ENCODE measurements at regions not wholly inside any gene's neighbourhood (a gene's known extent, or its start where the extent isn't known, plus 50 kb on each side); places are given as distances from the start of the nearest gene placed in this dataset.

DNA sequence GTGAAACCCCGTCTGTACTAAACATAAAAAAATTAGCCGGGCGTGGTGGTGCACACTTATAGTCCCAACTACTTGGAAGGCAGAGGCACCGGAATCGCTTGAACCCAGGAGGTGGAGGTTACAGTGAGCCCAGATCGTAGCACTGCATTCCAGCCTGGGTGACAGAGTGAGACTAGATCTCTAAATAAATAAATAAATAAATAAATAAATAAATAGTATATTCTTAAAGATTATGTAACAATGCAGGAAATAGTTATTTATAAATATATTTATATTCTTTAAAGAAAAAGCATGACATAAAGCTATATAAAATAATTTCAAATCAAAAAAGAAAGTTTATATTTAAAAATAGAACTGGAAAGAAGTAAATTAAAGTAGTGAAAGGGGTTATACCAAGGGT, 76.4 kb downstream of the MBL2 start:
- Histone ChIP-seq H3K9me3 (ENCODE audit: low read length) (peaks cover 11% of the 10 kb centered on the region), H3K79me2 (ENCODE audit: low read length) (no peaks in the 10 kb centered on the region), H3K4me1 (ENCODE audit: insufficient read depth, low read length) (peaks cover 4% of the 10 kb centered on the region; the same call in 1 of the 2 replicates), H2AFZ (ENCODE audit: low read length) (no peak overlapping the region), H3K9ac (ENCODE audit: low read length) (no peak overlapping the region), H3K27ac (ENCODE audit: low read length) (no peak overlapping the region), H3K4me2 (ENCODE audit: low read length) (no peak overlapping the region), H3K27me3 (ENCODE audit: low read length) (no peaks in the 10 kb centered on the region), H4K20me1 (ENCODE audit: low read length) (no peaks in the 10 kb centered on the region), H3K9me2 (replicated peaks; ENCODE audit: low read length) (no peaks in the 10 kb centered on the region), H3K36me3 (ENCODE audit: low read depth, low read length) (peaks cover 8% of the 10 kb centered on the region), H3K4me3 (ENCODE audit: low read length) (no peak overlapping the region), H3F3A (ENCODE audit: low read length, unreplicated experiment) (no peaks in the 10 kb centered on the region)
- DNase-seq (no peak), ATAC-seq (no peak)
- ChIA-PET POLR2A (ENCODE audit: unreplicated experiment) (interaction anchor here (0.6 kb wide), 1 partner anchor 27 kb away, joined by 3 read pairs; no protein-coding TSS in a partner anchor), CTCF (no interaction called here)
- intact Hi-C loops (cut with micrococcal nuclease), result no loop called here
- TF ChIP-seq, protein P1, sequence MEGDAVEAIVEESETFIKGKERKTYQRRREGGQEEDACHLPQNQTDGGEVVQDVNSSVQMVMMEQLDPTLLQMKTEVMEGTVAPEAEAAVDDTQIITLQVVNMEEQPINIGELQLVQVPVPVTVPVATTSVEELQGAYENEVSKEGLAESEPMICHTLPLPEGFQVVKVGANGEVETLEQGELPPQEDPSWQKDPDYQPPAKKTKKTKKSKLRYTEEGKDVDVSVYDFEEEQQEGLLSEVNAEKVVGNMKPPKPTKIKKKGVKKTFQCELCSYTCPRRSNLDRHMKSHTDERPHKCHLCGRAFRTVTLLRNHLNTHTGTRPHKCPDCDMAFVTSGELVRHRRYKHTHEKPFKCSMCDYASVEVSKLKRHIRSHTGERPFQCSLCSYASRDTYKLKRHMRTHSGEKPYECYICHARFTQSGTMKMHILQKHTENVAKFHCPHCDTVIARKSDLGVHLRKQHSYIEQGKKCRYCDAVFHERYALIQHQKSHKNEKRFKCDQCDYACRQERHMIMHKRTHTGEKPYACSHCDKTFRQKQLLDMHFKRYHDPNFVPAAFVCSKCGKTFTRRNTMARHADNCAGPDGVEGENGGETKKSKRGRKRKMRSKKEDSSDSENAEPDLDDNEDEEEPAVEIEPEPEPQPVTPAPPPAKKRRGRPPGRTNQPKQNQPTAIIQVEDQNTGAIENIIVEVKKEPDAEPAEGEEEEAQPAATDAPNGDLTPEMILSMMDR (conservative IDR thresholded peaks at IDR 0.05; ENCODE audit: low read depth, low read length), result no peak
- TF ChIP-seq EZH2phosphoT487 (IDR thresholded peaks at IDR 0.05; ENCODE audit: borderline replicate concordance, low read length), result no peak
- TF ChIP-seq EZH2 (IDR thresholded peaks at IDR 0.05; ENCODE audit: low read length, unreplicated experiment), result no peak
- BruUV-seq (replicated peaks), result no TSS peak

DNA sequence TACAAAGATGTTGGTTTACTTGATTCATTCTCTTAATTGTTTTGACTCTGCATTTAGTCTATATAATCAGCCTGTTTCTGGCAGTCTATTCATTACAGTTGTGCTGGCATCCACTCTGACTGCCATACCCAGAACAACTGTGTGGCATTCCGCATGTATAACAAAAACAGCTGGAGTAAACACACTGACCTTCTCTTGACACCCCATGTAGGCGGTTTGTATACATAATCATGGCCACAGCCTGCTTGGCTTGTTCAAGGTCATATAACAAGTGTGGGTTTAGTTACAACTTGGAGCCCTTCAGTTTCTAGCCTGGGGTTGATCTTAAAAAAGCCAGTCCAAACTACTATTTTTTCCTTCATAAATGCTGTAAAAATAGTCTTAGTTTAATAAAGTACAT, 70.9 kb downstream of the MBL2 start:
- DNase-seq (no peak), ATAC-seq (no peak)
- BruUV-seq (replicated peaks), result no TSS peak
- intact Hi-C loops (cut with micrococcal nuclease), result loop anchor here (2.0 to 5.0 kb wide), 2 partner anchors 49 to 249 kb away; no protein-coding TSS in a partner anchor
- ChIA-PET POLR2A (ENCODE audit: unreplicated experiment) (interaction anchor here (0.6 kb wide), 1 partner anchor 69 kb away, joined by 9 read pairs; no protein-coding TSS in a partner anchor), CTCF (no interaction called here)
- Histone ChIP-seq H3K9me3 (ENCODE audit: low read length) (no peaks in the 10 kb centered on the region), H3K4me1 (ENCODE audit: insufficient read depth, low read length) (peaks cover 32% of the 10 kb centered on the region), H3K9me2 (replicated peaks; ENCODE audit: low read length) (no peaks in the 10 kb centered on the region), H3K27ac (ENCODE audit: low read length) (no peak overlapping the region), H3K79me2 (ENCODE audit: low read length) (no peaks in the 10 kb centered on the region), H3K36me3 (ENCODE audit: low read depth, low read length) (no peaks in the 10 kb centered on the region), H3K27me3 (ENCODE audit: low read length) (no peaks in the 10 kb centered on the region), H3F3A (ENCODE audit: low read length, unreplicated experiment) (peaks cover 19% of the 10 kb centered on the region), H2AFZ (ENCODE audit: low read length) (no peak overlapping the region), H3K4me2 (ENCODE audit: low read length) (no peak overlapping the region), H3K9ac (ENCODE audit: low read length) (no peak overlapping the region), H3K4me3 (ENCODE audit: low read length) (no peak overlapping the region), H4K20me1 (ENCODE audit: low read length) (no peaks in the 10 kb centered on the region)
- no peak for TF ChIP-seq EZH2 (IDR thresholded peaks at IDR 0.05; ENCODE audit: low read length, unreplicated experiment)
- TF ChIP-seq EZH2phosphoT487 (IDR thresholded peaks at IDR 0.05; ENCODE audit: borderline replicate concordance, low read length), result no peak
- TF ChIP-seq, protein P1 (conservative IDR thresholded peaks at IDR 0.05; ENCODE audit: low read depth, low read length), result no peak

DNA sequence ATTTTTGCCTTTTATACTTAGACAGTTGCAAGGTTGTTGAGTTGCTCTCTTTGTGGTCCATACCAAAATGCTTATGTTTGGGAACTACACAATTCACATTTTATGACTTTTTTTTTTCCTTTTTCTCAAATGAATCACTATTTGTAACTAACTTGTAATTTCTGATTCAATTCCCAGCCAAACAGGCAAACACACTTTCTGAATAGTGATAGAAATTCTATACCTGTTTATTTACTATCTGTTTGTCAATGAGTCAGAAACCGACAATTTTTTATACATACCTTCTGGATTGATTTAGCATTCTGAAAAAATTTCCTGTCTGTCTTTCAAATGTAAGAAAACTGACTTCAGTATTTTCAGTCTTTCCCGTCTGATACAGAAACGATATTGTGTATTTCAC, 69.1 kb downstream of the MBL2 start:
- Histone ChIP-seq H3K79me2 (ENCODE audit: low read length) (no peaks in the 10 kb centered on the region), H4K20me1 (ENCODE audit: low read length) (no peaks in the 10 kb centered on the region), H3K9ac (ENCODE audit: low read length) (peak overlapping the region; percentile 62), H3K9me2 (replicated peaks; ENCODE audit: low read length) (no peaks in the 10 kb centered on the region), H2AFZ (ENCODE audit: low read length) (peak overlapping the region; percentile 76), H3F3A (ENCODE audit: low read length, unreplicated experiment) (peaks cover 19% of the 10 kb centered on the region), H3K36me3 (ENCODE audit: low read depth, low read length) (no peaks in the 10 kb centered on the region), H3K4me2 (ENCODE audit: low read length) (peak overlapping the region; percentile 84), H3K4me3 (ENCODE audit: low read length) (peak overlapping the region; percentile 62), H3K27ac (ENCODE audit: low read length) (peak overlapping the region; percentile 83), H3K9me3 (ENCODE audit: low read length) (no peaks in the 10 kb centered on the region), H3K27me3 (ENCODE audit: low read length) (no peaks in the 10 kb centered on the region), H3K4me1 (ENCODE audit: insufficient read depth, low read length) (peaks cover 32% of the 10 kb centered on the region)
- CTCF ChIA-PET, result no interaction called here
- DNase-seq (peak; percentile 98), ATAC-seq (peak; percentile 76)
- TF ChIP-seq EZH2 (IDR thresholded peaks at IDR 0.05; ENCODE audit: low read length, unreplicated experiment), result no peak
- no peak for TF ChIP-seq EZH2phosphoT487 (IDR thresholded peaks at IDR 0.05; ENCODE audit: borderline replicate concordance, low read length)
- TF ChIP-seq, protein P1 (conservative IDR thresholded peaks at IDR 0.05; ENCODE audit: low read depth, low read length), result no peak
- BruUV-seq (replicated peaks), result no TSS peak
- intact Hi-C loops (cut with micrococcal nuclease), result loop anchor here (1.0 to 5.0 kb wide), 3 partner anchors 26 to 251 kb away; no protein-coding TSS in a partner anchor
- POLR2A ChIA-PET (ENCODE audit: unreplicated experiment), result no interaction called here
